Stimulated activated CD4-positive, alpha-beta T cell treated with anti-CD3 and anti-CD28 coated beads, Interleukin-4, amount 100 ng/mL, for 24 hours (primary cell): ENCODE measurements at regions not wholly inside any gene's neighbourhood (a gene's known extent, or its start where the extent isn't known, plus 50 kb on each side); places are given as distances from the start of the nearest gene placed in this dataset.

Experiments used
- DNase-seq: peaks from one replicate; pipeline ENCODE4 v3.0.0-alpha.2; 2020

- DNase-seq: no peak
Measured at GRCh38 chr13:40232311-40233040, 434.0 kb downstream of the FOXO1 start.

GRCh38 chr13:40233731-40234195 is 432.7 kb downstream of the FOXO1 start:
- DNase-seq: no peak

- DNase-seq: no peak
Measured at GRCh38 chr13:40235160-40235796, 431.2 kb downstream of the FOXO1 start.

GRCh38 chr13:40236566-40237168 is 429.8 kb downstream of the FOXO1 start:
- DNase-seq: no peak

- no peak for DNase-seq
Measured at GRCh38 chr13:40238761-40239160, 427.7 kb downstream of the FOXO1 start.

GRCh38 chr13:40240293-40240692 is 426.1 kb downstream of the FOXO1 start:
- DNase-seq: no peak

GRCh38 chr13:40241125-40241798 is 425.2 kb downstream of the FOXO1 start:
- DNase-seq: no peak

GRCh38 chr13:40243047-40243446 is 423.4 kb downstream of the FOXO1 start:
- DNase-seq: no peak

GRCh38 chr13:40243982-40244381 is 422.5 kb downstream of the FOXO1 start:
- no peak for DNase-seq

GRCh38 chr13:40245567-40245966 is 420.9 kb downstream of the FOXO1 start:
- DNase-seq: no peak

GRCh38 chr13:40247845-40248244 is 418.6 kb downstream of the FOXO1 start:
- peak; percentile 31 for DNase-seq

GRCh38 chr13:40251343-40252032 is 415.0 kb downstream of the FOXO1 start:
- DNase-seq: peak; percentile 17

- DNase-seq: no peak
Measured at GRCh38 chr13:40252241-40252640, 414.2 kb downstream of the FOXO1 start.

- no peak for DNase-seq
Measured at GRCh38 chr13:40252676-40253075, 413.8 kb downstream of the FOXO1 start.

- no peak for DNase-seq
Measured at GRCh38 chr13:40254394-40254793, 412.0 kb downstream of the FOXO1 start.

GRCh38 chr13:40255551-40255950 is 410.9 kb downstream of the FOXO1 start:
- no peak for DNase-seq

- DNase-seq: no peak
Measured at GRCh38 chr13:40259899-40260298, 406.5 kb downstream of the FOXO1 start.

GRCh38 chr13:40261336-40261735 is 405.1 kb downstream of the FOXO1 start:
- DNase-seq: no peak

- DNase-seq: no peak
Measured at GRCh38 chr13:40261947-40262346, 404.5 kb downstream of the FOXO1 start.

GRCh38 chr13:40269086-40269485 is 397.4 kb downstream of the FOXO1 start:
- DNase-seq: no peak

- DNase-seq: no peak
Measured at GRCh38 chr13:40270726-40271125, 395.7 kb downstream of the FOXO1 start.

GRCh38 chr13:40271271-40271885 is 395.1 kb downstream of the FOXO1 start:
- DNase-seq: no peak
